Glutamatergic neuron (in vitro differentiated cells): ENCODE measurements at regions not wholly inside any gene's neighbourhood (a gene's known extent, or its start where the extent isn't known, plus 50 kb on each side); places are given as distances from the start of the nearest gene placed in this dataset.

ENCODE experiments used
- DNase-seq: peaks from one replicate; pipeline ENCODE4 v3.0.0; 2022
- H3K27ac Mint-ChIP-seq: one replicate; pipeline ENCODE4 v1.8.0; 2020; ENCODE audit warnings: mild to moderate bottlenecking, mixed read lengths, inconsistent platforms; ENCODE audit not compliant: unreplicated experiment
- H3K27me3 Mint-ChIP-seq: one replicate; pipeline ENCODE4 v1.8.0; 2020; ENCODE audit warnings: mild to moderate bottlenecking, moderate library complexity, mixed read lengths, inconsistent platforms; ENCODE audit not compliant: unreplicated experiment
- H3K36me3 Mint-ChIP-seq: one replicate; pipeline ENCODE4 v1.8.0; 2020; ENCODE audit warnings: mild to moderate bottlenecking, mixed read lengths, inconsistent platforms; ENCODE audit not compliant: unreplicated experiment
- H3K4me1 Mint-ChIP-seq: one replicate; pipeline ENCODE4 v1.8.0; 2020; ENCODE audit warnings: mild to moderate bottlenecking, low read depth, mixed read lengths, inconsistent platforms; ENCODE audit not compliant: unreplicated experiment
- H3K4me3 Mint-ChIP-seq: one replicate; pipeline ENCODE4 v1.8.0; 2020; ENCODE audit warnings: mild to moderate bottlenecking, mixed read lengths, inconsistent platforms; ENCODE audit not compliant: unreplicated experiment
- H3K9me3 Mint-ChIP-seq: one replicate; pipeline ENCODE4 v1.8.0; 2020; ENCODE audit warnings: mild to moderate bottlenecking, moderate library complexity, mixed read lengths, inconsistent platforms; ENCODE audit not compliant: unreplicated experiment
- CTCF ChIP-seq: fragments of 200-600 bp; sonication (generic); IDR thresholded peaks from one replicate; pipeline ENCODE4 v1.5.0; 2021; ENCODE audit not compliant: partially characterized antibody, unreplicated experiment

- no peak for TF ChIP-seq CTCF
- Mint-ChIP-seq H3K9me3 (peaks cover 2% of the 10 kb centered on the region), H3K36me3 (peaks cover 3% of the 10 kb centered on the region), H3K27me3 (no peaks in the 10 kb centered on the region), H3K4me1 (no peaks in the 10 kb centered on the region), H3K4me3 (no peak overlapping the region), H3K27ac (no peak overlapping the region)
- no peak for DNase-seq
These were observed 293.6 kb upstream of the CDH11 start for GRCh38 chr16:65415460-65415859.

- no peak overlapping the region for H3K27ac Mint-ChIP-seq
These were observed 292.6 kb upstream of the CDH11 start for GRCh38 chr16:65414284-65414984.

GRCh38 chr16:65413861-65414260 lies 292.0 kb upstream of the CDH11 start:
- Mint-ChIP-seq H3K4me1 (no peaks in the 10 kb centered on the region), H3K27me3 (no peaks in the 10 kb centered on the region), H3K4me3 (no peak overlapping the region), H3K36me3 (no peaks in the 10 kb centered on the region), H3K27ac (no peak overlapping the region), H3K9me3 (peaks cover 2% of the 10 kb centered on the region)
- DNase-seq: no peak
- TF ChIP-seq CTCF: no peak

More at GRCh38 chr16:65414284-65414984, 292.6 kb upstream of the CDH11 start:
- H3K4me1 Mint-ChIP-seq: no peaks in the 10 kb centered on the region
- H3K27me3 Mint-ChIP-seq: no peaks in the 10 kb centered on the region
- H3K9me3 Mint-ChIP-seq: peaks cover 2% of the 10 kb centered on the region
- DNase-seq: no peak
- TF ChIP-seq CTCF: no peak
- peaks cover 3% of the 10 kb centered on the region for H3K36me3 Mint-ChIP-seq
- no peak overlapping the region for H3K4me3 Mint-ChIP-seq

GRCh38 chr16:65410801-65411200 lies 288.9 kb upstream of the CDH11 start:
- Mint-ChIP-seq H3K4me1 (no peaks in the 10 kb centered on the region), H3K4me3 (no peak overlapping the region), H3K9me3 (no peaks in the 10 kb centered on the region), H3K27ac (no peak overlapping the region), H3K27me3 (no peaks in the 10 kb centered on the region), H3K36me3 (no peaks in the 10 kb centered on the region)
- no peak for TF ChIP-seq CTCF
- no peak for DNase-seq

- H3K27ac Mint-ChIP-seq: no peak overlapping the region
- TF ChIP-seq CTCF: no peak
- no peak overlapping the region for H3K4me3 Mint-ChIP-seq
- H3K4me1 Mint-ChIP-seq: no peaks in the 10 kb centered on the region
- no peaks in the 10 kb centered on the region for H3K9me3 Mint-ChIP-seq
- H3K27me3 Mint-ChIP-seq: no peaks in the 10 kb centered on the region
- DNase-seq: no peak
- no peaks in the 10 kb centered on the region for H3K36me3 Mint-ChIP-seq
These were observed 287.6 kb upstream of the CDH11 start for GRCh38 chr16:65409510-65409909.
